ENCODE measurements at regions not wholly inside any gene's neighbourhood (a gene's known extent, or its start where the extent isn't known, plus 50 kb on each side); places are given as distances from the start of the nearest gene placed in this dataset.

DNA sequence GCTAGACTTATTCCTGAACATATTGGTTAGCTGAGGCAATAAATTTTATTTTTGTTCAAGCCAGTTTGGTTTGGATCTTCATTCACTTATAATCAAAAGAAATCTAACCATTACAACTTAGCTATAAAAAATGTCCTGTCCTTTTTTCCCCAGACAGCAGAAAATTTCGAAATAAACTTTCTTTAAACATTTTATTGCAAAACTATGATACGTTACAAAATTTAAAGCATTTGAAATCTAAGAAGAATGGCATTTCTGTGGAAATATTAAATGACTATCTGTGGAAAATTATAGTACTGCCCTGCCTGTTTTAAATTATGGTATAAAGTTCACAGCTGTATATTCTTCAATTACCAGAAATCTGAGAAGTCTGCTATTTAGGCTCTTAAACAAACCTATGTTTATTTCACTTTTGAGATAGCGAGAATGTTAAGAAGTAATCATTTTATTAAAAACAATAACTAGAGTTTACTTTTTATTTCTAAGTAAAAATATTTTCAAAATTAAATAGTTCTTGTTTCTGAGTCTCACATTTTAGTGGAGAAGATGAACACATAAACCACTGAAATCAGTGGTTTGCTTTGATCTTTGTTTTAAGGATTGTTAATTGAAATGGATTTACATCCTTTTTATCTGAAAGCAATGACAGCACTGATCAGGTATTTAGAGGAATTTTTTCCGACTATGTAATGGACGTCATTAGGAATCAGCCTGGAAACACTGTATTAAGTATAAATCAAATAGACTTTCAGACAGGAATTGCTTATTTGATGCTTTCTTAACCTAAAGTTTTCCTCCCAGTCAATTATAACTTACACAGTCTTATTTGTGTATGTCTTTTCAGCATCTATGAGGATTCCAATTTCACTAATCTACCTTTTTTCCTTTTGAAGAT lies 553.7 kb downstream of the COL12A1 start:
- DNase-seq (ENCODE audit: low read depth in 2 of 2): peak; percentile 10 to 39
- H3K4me3 ChIP-seq (replicated peaks in 1 of 2; ENCODE audit: low read depth in 2 of 2, low read length in 2 of 2): no peak overlapping the region
- TF ChIP-seq CTCF (IDR thresholded peaks at IDR 0.05; ENCODE audit: low read depth, low read length): no peak

GRCh38 chr6:74650668-74651067 lies 555.2 kb downstream of the COL12A1 start:
- no peak for DNase-seq (ENCODE audit: low read depth in 2 of 2)
- TF ChIP-seq CTCF (IDR thresholded peaks at IDR 0.05; ENCODE audit: low read depth, low read length): no peak
- no peak overlapping the region for H3K4me3 ChIP-seq (replicated peaks in 1 of 2; ENCODE audit: low read depth in 2 of 2, low read length in 2 of 2)

DNA sequence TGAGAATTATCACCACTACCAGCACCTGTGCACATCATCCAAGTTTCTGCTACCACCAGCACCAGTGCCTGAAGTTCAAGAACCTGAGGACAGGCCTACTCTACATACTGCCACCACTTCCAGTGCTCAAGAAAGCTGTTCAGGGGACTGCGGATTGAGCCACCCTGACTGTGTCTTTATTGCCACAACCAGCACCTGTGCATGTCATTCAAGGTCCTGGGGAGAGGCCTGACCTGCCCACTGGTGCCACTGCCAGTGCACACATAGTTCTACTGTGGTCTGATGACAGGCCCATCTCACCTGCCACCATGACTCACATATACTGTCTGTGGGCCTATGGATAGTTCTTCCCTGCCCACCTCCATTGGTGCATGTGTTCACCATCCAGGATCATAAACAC lies 559.4 kb downstream of the COL12A1 start:
- DNase-seq (ENCODE audit: low read depth in 2 of 2): no peak
- no peak for TF ChIP-seq CTCF (IDR thresholded peaks at IDR 0.05; ENCODE audit: low read depth, low read length)

DNA sequence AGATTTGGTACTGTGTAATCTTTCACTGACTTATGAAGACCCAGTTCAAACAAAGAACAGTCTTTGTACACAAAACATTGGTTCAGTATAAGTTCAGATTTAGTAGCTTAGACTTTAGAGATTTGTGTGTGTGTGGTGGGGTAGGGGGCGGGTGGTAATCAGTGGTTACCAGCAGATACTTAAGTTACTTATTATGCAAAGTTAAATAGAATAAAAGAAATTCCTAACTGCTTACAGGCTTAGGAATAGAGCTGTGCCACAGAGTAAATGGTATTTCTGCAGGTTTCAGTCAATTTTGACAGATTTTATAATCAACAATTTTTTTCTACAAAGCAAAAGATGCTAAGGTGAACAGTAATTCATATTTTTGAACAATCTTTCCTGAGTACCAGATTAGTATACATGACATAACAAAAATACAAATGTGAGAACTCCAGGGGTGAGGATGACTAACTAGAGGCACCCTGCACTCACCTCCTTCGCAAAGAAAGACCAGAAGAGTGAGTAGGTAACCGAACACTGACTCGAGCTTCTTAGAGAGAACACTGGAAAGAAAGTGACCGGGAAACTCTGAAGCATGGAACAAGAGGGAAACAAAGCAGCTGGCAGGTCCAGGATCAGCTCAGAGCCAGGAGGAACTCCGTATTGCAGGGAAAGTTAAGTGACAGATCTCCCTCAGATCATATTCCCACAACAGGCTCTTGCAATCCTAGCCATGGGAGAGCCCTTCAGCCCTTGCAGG lies 560.6 kb downstream of the COL12A1 start:
- H3K4me3 ChIP-seq (replicated peaks in 1 of 2; ENCODE audit: low read depth in 2 of 2, low read length in 2 of 2): no peak overlapping the region
- DNase-seq (ENCODE audit: low read depth in 2 of 2): no peak
- TF ChIP-seq CTCF (IDR thresholded peaks at IDR 0.05; ENCODE audit: low read depth, low read length): no peak

More for the DNA sequence above, 559.4 kb downstream of the COL12A1 start:
- H3K4me3 ChIP-seq (replicated peaks in 1 of 2; ENCODE audit: low read depth in 2 of 2, low read length in 2 of 2): no peak overlapping the region

- TF ChIP-seq CTCF (IDR thresholded peaks at IDR 0.05; ENCODE audit: low read depth, low read length): no peak
- no peak for DNase-seq (ENCODE audit: low read depth in 2 of 2)
- H3K4me3 ChIP-seq (replicated peaks in 1 of 2; ENCODE audit: low read depth in 2 of 2, low read length in 2 of 2): no peak overlapping the region
Observed at GRCh38 chr6:74642101-74642500, 563.8 kb downstream of the COL12A1 start.

DNA sequence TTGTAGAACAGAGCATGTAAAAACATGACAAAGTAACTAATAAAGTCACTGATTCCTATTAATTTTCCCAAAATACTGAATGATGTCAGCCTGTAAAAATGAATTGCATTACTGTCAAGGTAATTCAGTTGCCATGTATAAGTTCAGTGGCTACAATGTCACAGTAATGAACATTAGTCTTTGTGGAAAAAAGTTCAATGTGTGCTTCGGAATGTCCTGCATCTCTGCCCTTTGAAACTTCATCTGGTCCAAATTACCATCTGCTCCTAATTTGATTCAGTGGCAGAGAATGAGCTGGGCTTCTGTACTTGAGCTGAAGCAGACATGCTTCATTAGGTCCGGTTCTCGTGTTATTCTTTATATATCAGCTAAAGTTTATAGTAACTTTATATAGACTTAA lies 567.4 kb downstream of the COL12A1 start:
- DNase-seq (ENCODE audit: low read depth in 2 of 2): no peak
- no peak for TF ChIP-seq CTCF (IDR thresholded peaks at IDR 0.05; ENCODE audit: low read depth, low read length)
- H3K4me3 ChIP-seq (replicated peaks in 1 of 2; ENCODE audit: low read depth in 2 of 2, low read length in 2 of 2): no peak overlapping the region
